ENCODE measurements at regions not wholly inside any gene's neighbourhood (a gene's known extent, or its start where the extent isn't known, plus 50 kb on each side); places are given as distances from the start of the nearest gene placed in this dataset.

- Histone ChIP-seq H3K4me1 (ENCODE audit: insufficient read depth, low read length) (no peaks in the 10 kb centered on the region), H3K36me3 (ENCODE audit: insufficient read depth, low read length) (no peaks in the 10 kb centered on the region), H3K27me3 (ENCODE audit: insufficient read depth, low read length) (no peaks in the 10 kb centered on the region), H3K9me3 (ENCODE audit: control insufficient read depth in 1 of 2, low read length in 2 of 2) (no peaks in the 10 kb centered on the region), H3K27ac (ENCODE audit: low read depth, low read length) (no peak overlapping the region), H3K4me3 (ENCODE audit: low read length in 2 of 2) (no peak overlapping the region)
- DNase-seq = no peak
- Mint-ChIP-seq H3K27ac (no peak overlapping the region), H3K9me3 (peaks cover 0 to 21% (median 7%) of the 10 kb centered on the region in 8 donors), H3K4me1 (no peaks in the 10 kb centered on the region), H3K4me3 (no peak overlapping the region), H3K36me3 (no peaks in the 10 kb centered on the region), H3K27me3 (peaks cover 15 to 35% of the 10 kb centered on the region in 2 donors)
- ChIA-PET CTCF (ENCODE audit: partially characterized antibody) (no interaction called here), POLR2A (ENCODE audit: partially characterized antibody) (no interaction called here)
- intact Hi-C loops (cut with micrococcal nuclease) = no loop called here
Measured at GRCh38 chr20:48006036-48006833, 221.0 kb upstream of the SULF2 start.

GRCh38 chr20:48003021-48003420, 217.7 kb upstream of the SULF2 start:
- intact Hi-C loops (cut with micrococcal nuclease) = no loop called here
- no peak overlapping the region for H3K4me3 ChIP-seq (ENCODE audit: low read length in 2 of 2)
- POLR2A ChIA-PET (ENCODE audit: partially characterized antibody) = no interaction called here
- no peaks in the 10 kb centered on the region for H3K36me3 Mint-ChIP-seq
- peaks cover 15 to 33% of the 10 kb centered on the region in 2 donors for H3K27me3 Mint-ChIP-seq
- no peak for DNase-seq
- H3K36me3 ChIP-seq (ENCODE audit: insufficient read depth, low read length) = no peaks in the 10 kb centered on the region
- no peak overlapping the region for H3K27ac ChIP-seq (ENCODE audit: low read depth, low read length)
- CTCF ChIA-PET (ENCODE audit: partially characterized antibody) = no interaction called here
- no peaks in the 10 kb centered on the region for H3K4me1 ChIP-seq (ENCODE audit: insufficient read depth, low read length)
- no peaks in the 10 kb centered on the region for H3K4me1 Mint-ChIP-seq
- no peaks in the 10 kb centered on the region for H3K27me3 ChIP-seq (ENCODE audit: insufficient read depth, low read length)
- peaks cover 0 to 19% (median 7%) of the 10 kb centered on the region in 8 donors for H3K9me3 Mint-ChIP-seq
- no peak overlapping the region for H3K27ac Mint-ChIP-seq
- H3K9me3 ChIP-seq (ENCODE audit: control insufficient read depth in 1 of 2, low read length in 2 of 2) = no peaks in the 10 kb centered on the region
- no peak overlapping the region for H3K4me3 Mint-ChIP-seq

DNA sequence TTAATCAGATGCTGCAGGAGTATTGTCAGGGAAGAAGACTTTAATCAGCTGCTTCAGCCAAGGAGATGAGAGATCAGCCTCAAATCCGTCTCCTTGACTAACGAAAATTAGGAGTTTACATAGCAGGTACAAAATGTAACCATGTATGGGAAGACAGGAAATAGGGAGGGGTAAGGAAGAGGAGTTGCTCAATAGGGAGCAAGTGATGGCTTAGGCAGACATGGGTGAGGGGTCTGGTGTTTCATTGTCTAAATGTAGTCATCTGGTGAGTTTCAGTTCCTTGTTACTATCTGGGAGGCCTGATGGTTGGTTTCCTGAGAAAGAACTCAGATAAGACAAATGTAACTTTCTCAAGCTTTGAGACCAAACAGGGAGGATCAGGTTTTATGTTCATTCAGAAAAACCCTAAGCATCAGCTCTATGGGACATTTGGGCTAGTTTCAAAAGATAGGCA, 217.3 kb upstream of the SULF2 start:
- DNase-seq = no peak
- no peaks in the 10 kb centered on the region for H3K36me3 ChIP-seq (ENCODE audit: insufficient read depth, low read length)
- Mint-ChIP-seq H3K4me3 (no peak overlapping the region), H3K9me3 (peaks cover 0 to 19% (median 5%) of the 10 kb centered on the region in 8 donors), H3K27ac (no peak overlapping the region), H3K4me1 (no peaks in the 10 kb centered on the region), H3K27me3 (peaks cover 14 to 32% of the 10 kb centered on the region in 2 donors), H3K36me3 (no peaks in the 10 kb centered on the region)
- POLR2A ChIA-PET (ENCODE audit: partially characterized antibody) = no interaction called here
- no peak overlapping the region for H3K4me3 ChIP-seq (ENCODE audit: low read length in 2 of 2)
- H3K27me3 ChIP-seq (ENCODE audit: insufficient read depth, low read length) = no peaks in the 10 kb centered on the region
- no peaks in the 10 kb centered on the region for H3K9me3 ChIP-seq (ENCODE audit: control insufficient read depth in 1 of 2, low read length in 2 of 2)
- H3K4me1 ChIP-seq (ENCODE audit: insufficient read depth, low read length) = no peaks in the 10 kb centered on the region
- CTCF ChIA-PET (ENCODE audit: partially characterized antibody) = no interaction called here
- intact Hi-C loops (cut with micrococcal nuclease) = no loop called here
- no peak overlapping the region for H3K27ac ChIP-seq (ENCODE audit: low read depth, low read length)

DNA sequence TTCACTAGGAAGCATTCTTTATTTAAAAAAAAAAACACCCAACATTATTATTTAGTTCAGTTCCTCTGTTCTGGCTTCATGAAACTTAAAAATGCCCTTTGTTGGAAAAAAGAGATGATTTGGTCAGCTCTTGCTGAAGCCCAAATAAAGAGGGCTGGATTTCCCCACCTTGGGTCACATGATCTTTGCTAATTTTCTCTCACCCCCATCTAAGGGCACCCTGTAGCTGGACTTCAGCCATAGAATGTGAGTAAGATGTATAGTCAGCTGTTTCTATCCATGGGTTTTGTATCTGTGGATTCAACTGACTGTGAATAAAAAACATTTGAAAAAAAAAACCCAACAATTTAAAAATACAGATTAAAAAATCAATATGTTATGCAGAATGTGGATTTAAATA, 213.9 kb upstream of the SULF2 start:
- Histone ChIP-seq H3K27ac (ENCODE audit: low read depth, low read length) (no peak overlapping the region), H3K36me3 (ENCODE audit: insufficient read depth, low read length) (no peaks in the 10 kb centered on the region), H3K4me1 (ENCODE audit: insufficient read depth, low read length) (no peaks in the 10 kb centered on the region), H3K9me3 (ENCODE audit: control insufficient read depth in 1 of 2, low read length in 2 of 2) (no peaks in the 10 kb centered on the region), H3K27me3 (ENCODE audit: insufficient read depth, low read length) (no peaks in the 10 kb centered on the region), H3K4me3 (ENCODE audit: low read length in 2 of 2) (no peak overlapping the region)
- no peak for DNase-seq
- intact Hi-C loops (cut with micrococcal nuclease) = no loop called here
- ChIA-PET CTCF (ENCODE audit: partially characterized antibody) (no interaction called here), POLR2A (ENCODE audit: partially characterized antibody) (no interaction called here)
- no peaks in the 10 kb centered on the region for H3K36me3 Mint-ChIP-seq
- H3K27ac Mint-ChIP-seq = no peak overlapping the region
- peaks cover 0 to 19% (median 5%) of the 10 kb centered on the region in 8 donors for H3K9me3 Mint-ChIP-seq
- no peaks in the 10 kb centered on the region for H3K4me1 Mint-ChIP-seq
- H3K27me3 Mint-ChIP-seq = peaks cover 4 to 10% of the 10 kb centered on the region in 2 donors
- H3K4me3 Mint-ChIP-seq = no peak overlapping the region

DNA sequence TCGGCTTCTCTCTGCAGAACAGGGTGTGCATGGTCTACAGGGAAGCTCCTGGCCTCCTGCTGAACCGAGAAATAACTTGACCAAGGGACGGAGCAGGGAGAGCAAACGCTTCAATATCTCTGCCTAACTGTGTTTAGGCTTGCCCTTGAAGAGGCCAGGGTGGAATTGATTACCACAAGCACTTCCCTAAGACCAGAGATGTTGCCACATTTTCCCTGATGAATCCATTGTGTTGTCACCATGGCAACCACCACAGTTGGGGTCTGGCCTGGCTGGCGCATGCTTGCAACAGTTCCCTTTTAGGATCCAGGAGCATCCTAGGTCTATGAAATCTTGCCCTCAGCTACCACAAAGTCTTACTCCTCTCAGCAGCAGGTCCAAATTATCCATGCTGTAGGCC, 213.5 kb upstream of the SULF2 start:
- H3K9me3 Mint-ChIP-seq = peaks cover 0 to 16% (median 6%) of the 10 kb centered on the region in 8 donors
- peaks cover 4 to 9% of the 10 kb centered on the region in 2 donors for H3K27me3 Mint-ChIP-seq
- H3K27ac Mint-ChIP-seq = no peak overlapping the region
- no peaks in the 10 kb centered on the region for H3K36me3 Mint-ChIP-seq
- intact Hi-C loops (cut with micrococcal nuclease) = no loop called here
- CTCF ChIA-PET (ENCODE audit: partially characterized antibody) = no interaction called here
- Histone ChIP-seq H3K4me3 (ENCODE audit: low read length in 2 of 2) (no peak overlapping the region), H3K36me3 (ENCODE audit: insufficient read depth, low read length) (no peaks in the 10 kb centered on the region), H3K4me1 (ENCODE audit: insufficient read depth, low read length) (no peaks in the 10 kb centered on the region), H3K27ac (ENCODE audit: low read depth, low read length) (no peak overlapping the region), H3K9me3 (ENCODE audit: control insufficient read depth in 1 of 2, low read length in 2 of 2) (no peaks in the 10 kb centered on the region), H3K27me3 (ENCODE audit: insufficient read depth, low read length) (no peaks in the 10 kb centered on the region)
- DNase-seq = no peak
- H3K4me3 Mint-ChIP-seq = no peak overlapping the region
- H3K4me1 Mint-ChIP-seq = no peaks in the 10 kb centered on the region
- POLR2A ChIA-PET (ENCODE audit: partially characterized antibody) = no interaction called here

- H3K4me1 ChIP-seq (ENCODE audit: insufficient read depth, low read length) = no peaks in the 10 kb centered on the region
- ChIA-PET CTCF (ENCODE audit: partially characterized antibody) (no interaction called here), POLR2A (ENCODE audit: partially characterized antibody) (no interaction called here)
- H3K4me1 Mint-ChIP-seq = no peaks in the 10 kb centered on the region
- H3K9me3 Mint-ChIP-seq = peaks cover 0 to 5% (median under 1%) of the 10 kb centered on the region in 8 donors
- no peaks in the 10 kb centered on the region for H3K36me3 ChIP-seq (ENCODE audit: insufficient read depth, low read length)
- no peaks in the 10 kb centered on the region for H3K36me3 Mint-ChIP-seq
- no peak for DNase-seq
- intact Hi-C loops (cut with micrococcal nuclease) = no loop called here
- no peak overlapping the region for H3K4me3 Mint-ChIP-seq
- no peak overlapping the region for H3K4me3 ChIP-seq (ENCODE audit: low read length in 2 of 2)
- no peaks in the 10 kb centered on the region for H3K9me3 ChIP-seq (ENCODE audit: control insufficient read depth in 1 of 2, low read length in 2 of 2)
- H3K27ac ChIP-seq (ENCODE audit: low read depth, low read length) = no peak overlapping the region
- no peaks in the 10 kb centered on the region for H3K27me3 ChIP-seq (ENCODE audit: insufficient read depth, low read length)
- no peak overlapping the region for H3K27ac Mint-ChIP-seq
- H3K27me3 Mint-ChIP-seq = peaks cover 5 to 8% of the 10 kb centered on the region in 2 donors
Measured at GRCh38 chr20:47995661-47996060, 210.4 kb upstream of the SULF2 start.

DNA sequence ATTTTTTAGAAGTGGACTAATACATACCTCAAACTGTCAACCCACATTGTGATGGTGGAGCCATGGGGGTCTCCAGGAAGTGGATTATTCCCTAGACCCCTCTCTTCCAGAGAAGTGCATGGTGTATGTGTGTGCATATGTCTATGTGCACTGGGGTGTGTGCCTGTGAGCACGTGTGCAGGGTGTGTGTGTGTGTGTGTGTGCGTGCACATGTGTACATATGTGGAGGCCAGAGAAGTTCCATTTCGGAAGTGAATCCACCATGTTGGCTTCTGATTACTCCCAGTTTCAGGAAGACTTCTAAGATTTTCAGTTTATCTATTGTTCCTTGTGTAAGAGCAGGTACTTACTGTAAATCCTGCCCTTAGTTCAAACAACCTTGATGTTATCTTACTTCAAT, 208.5 kb upstream of the SULF2 start:
- peaks cover 0 to 5% (median under 1%) of the 10 kb centered on the region in 8 donors for H3K9me3 Mint-ChIP-seq

More for the DNA sequence above, 208.5 kb upstream of the SULF2 start:
- Mint-ChIP-seq H3K27ac (no peak overlapping the region), H3K4me3 (no peak overlapping the region), H3K4me1 (no peaks in the 10 kb centered on the region), H3K27me3 (peaks cover 8 to 13% of the 10 kb centered on the region in 2 donors), H3K36me3 (no peaks in the 10 kb centered on the region)
- intact Hi-C loops (cut with micrococcal nuclease) = no loop called here
- Histone ChIP-seq H3K4me1 (ENCODE audit: insufficient read depth, low read length) (no peaks in the 10 kb centered on the region), H3K36me3 (ENCODE audit: insufficient read depth, low read length) (no peaks in the 10 kb centered on the region), H3K4me3 (ENCODE audit: low read length in 2 of 2) (no peak overlapping the region), H3K27ac (ENCODE audit: low read depth, low read length) (no peak overlapping the region), H3K27me3 (ENCODE audit: insufficient read depth, low read length) (no peaks in the 10 kb centered on the region), H3K9me3 (ENCODE audit: control insufficient read depth in 1 of 2, low read length in 2 of 2) (no peaks in the 10 kb centered on the region)
- no peak for DNase-seq
- POLR2A ChIA-PET (ENCODE audit: partially characterized antibody) = no interaction called here
- CTCF ChIA-PET (ENCODE audit: partially characterized antibody) = no interaction called here
